ENCODE measurements at regions not wholly inside any gene's neighbourhood (a gene's known extent, or its start where the extent isn't known, plus 50 kb on each side); places are given as distances from the start of the nearest gene placed in this dataset.

- H3K4me3 ChIP-seq = peak overlapping the region in 1 of 4 donors; percentile 8
Measured at GRCh38 chr6:93784794-93785693, 365.7 kb upstream of the EPHA7 start.

DNA sequence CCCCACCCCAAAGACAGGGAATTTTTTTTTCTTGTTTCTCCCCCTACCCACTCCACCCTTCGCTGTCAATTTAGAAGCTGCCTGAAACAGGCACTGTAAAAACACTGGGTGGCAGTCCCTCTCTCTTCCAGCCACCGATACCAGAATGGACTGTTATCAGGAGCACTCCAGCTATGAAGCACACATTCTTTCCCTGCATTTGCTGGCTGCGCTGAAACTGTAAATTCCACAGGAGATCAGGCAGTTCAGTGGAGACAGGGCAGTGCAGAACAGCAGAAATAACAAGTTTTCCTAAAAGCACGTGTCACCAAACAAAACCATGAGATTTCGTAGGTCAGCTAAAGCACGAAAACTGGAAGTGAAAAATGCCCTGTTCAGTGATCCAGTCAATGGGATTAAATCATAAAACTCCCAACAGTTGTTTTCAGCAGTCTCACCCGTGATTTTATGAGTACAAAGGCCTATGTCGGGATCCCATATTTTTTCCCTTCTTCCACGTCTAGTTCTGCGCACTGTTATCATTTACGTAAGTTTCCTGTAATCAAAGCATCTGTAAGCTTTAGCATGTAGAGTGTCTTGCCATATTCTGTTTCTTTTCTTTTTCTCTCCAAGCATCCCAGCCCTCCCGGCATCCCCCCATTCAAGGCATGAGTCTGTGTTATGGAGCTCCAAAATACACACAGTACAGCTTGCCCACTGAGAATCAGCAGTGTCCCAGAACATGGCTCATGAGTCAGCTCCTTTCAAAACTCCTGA lies 359.9 kb upstream of the EPHA7 start:
- no peak for DNase-seq
- H3K27me3 ChIP-seq = no peaks in the 10 kb centered on the region
- no peaks in the 10 kb centered on the region for H3K9me3 ChIP-seq
- H3K27ac ChIP-seq = no peak overlapping the region
- no peaks in the 10 kb centered on the region for H3K36me3 ChIP-seq
- no peaks in the 10 kb centered on the region for H3K4me1 ChIP-seq
- no peak overlapping the region for H3K4me3 ChIP-seq
- TF ChIP-seq, protein P1, sequence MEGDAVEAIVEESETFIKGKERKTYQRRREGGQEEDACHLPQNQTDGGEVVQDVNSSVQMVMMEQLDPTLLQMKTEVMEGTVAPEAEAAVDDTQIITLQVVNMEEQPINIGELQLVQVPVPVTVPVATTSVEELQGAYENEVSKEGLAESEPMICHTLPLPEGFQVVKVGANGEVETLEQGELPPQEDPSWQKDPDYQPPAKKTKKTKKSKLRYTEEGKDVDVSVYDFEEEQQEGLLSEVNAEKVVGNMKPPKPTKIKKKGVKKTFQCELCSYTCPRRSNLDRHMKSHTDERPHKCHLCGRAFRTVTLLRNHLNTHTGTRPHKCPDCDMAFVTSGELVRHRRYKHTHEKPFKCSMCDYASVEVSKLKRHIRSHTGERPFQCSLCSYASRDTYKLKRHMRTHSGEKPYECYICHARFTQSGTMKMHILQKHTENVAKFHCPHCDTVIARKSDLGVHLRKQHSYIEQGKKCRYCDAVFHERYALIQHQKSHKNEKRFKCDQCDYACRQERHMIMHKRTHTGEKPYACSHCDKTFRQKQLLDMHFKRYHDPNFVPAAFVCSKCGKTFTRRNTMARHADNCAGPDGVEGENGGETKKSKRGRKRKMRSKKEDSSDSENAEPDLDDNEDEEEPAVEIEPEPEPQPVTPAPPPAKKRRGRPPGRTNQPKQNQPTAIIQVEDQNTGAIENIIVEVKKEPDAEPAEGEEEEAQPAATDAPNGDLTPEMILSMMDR (IDR thresholded peaks at IDR 0.05) = no peak
- no peak for TF ChIP-seq POLR2A (IDR thresholded peaks at IDR 0.05)

More at GRCh38 chr6:93784794-93785693, 365.7 kb upstream of the EPHA7 start:
- no peak for DNase-seq
- H3K27me3 ChIP-seq = no peaks in the 10 kb centered on the region
- H3K4me1 ChIP-seq = no peaks in the 10 kb centered on the region
- H3K36me3 ChIP-seq = no peaks in the 10 kb centered on the region
- no peak overlapping the region for H3K27ac ChIP-seq
- no peaks in the 10 kb centered on the region for H3K9me3 ChIP-seq
- no peak for TF ChIP-seq POLR2A (IDR thresholded peaks at IDR 0.05)
- TF ChIP-seq, protein P1 (IDR thresholded peaks at IDR 0.05) = no peak

DNA sequence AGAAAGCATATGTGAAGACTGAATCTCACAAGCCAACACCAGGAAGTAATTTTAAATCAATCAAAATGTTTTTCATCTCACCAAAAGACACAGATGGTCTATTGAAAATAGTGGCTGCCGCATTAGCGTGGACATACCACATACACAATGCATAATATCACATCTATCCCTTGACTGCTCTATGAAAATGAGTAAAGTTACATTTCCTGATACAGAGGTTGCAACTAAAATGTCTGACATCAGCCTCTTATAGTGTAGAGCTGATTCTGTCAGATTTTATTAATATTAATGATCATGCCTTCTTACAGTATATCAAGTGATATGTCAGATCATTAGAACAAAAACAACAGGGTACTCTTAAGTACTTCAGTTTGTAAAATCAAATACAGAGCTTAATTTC lies 339.8 kb upstream of the EPHA7 start:
- Histone ChIP-seq H3K9me3 (no peaks in the 10 kb centered on the region), H3K4me3 (no peak overlapping the region), H3K4me1 (no peaks in the 10 kb centered on the region), H3K36me3 (no peaks in the 10 kb centered on the region), H3K27me3 (no peaks in the 10 kb centered on the region), H3K27ac (no peak overlapping the region)
- DNase-seq = no peak
- TF ChIP-seq, protein P1 (IDR thresholded peaks at IDR 0.05) = no peak
- no peak for TF ChIP-seq POLR2A (IDR thresholded peaks at IDR 0.05)

DNA sequence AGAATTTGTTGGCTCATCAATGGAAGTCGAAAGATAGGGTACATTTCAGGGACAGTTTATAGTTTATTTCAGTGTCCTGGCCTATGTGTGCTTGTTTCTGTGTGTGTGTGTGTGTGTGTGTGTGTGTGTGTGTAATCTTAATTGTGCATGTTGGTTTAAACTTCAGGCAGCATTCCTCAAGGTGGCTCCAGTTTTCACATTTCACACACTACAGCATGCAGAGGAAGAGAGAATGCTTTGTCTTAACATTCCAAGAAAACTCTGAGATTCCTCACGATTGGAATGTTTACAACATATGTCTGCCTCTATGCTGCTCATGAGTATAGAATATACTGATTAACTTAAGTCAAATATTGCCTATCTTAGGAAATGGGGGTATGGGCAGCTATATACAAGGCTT lies 332.6 kb upstream of the EPHA7 start:
- DNase-seq = no peak
- Histone ChIP-seq H3K4me1 (no peaks in the 10 kb centered on the region), H3K27me3 (no peaks in the 10 kb centered on the region), H3K4me3 (no peak overlapping the region), H3K27ac (no peak overlapping the region), H3K9me3 (no peaks in the 10 kb centered on the region), H3K36me3 (no peaks in the 10 kb centered on the region)
- no peak for TF ChIP-seq POLR2A (IDR thresholded peaks at IDR 0.05)
- TF ChIP-seq, protein P1 (IDR thresholded peaks at IDR 0.05) = no peak

DNA sequence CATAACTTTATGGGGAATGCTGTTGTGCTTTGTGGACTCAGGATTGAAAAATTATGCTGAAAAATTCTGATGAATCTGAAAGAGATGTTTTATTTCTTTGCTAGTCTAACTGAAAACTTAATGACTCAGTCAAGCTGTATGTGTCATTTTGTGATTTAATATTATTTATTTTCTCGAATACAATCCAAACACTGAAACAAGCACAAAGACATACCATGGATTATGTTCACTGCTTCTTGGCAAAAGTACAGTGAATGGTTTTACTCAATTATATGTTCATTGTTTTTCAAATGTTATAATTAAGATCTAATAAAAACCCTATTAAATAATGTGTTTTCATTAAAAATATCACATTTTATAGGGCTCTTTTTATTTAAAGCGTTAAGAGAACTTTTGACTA lies 330.6 kb upstream of the EPHA7 start:
- H3K27ac ChIP-seq = no peak overlapping the region
- H3K36me3 ChIP-seq = no peaks in the 10 kb centered on the region
- no peak overlapping the region for H3K4me3 ChIP-seq
- no peaks in the 10 kb centered on the region for H3K9me3 ChIP-seq
- no peaks in the 10 kb centered on the region for H3K27me3 ChIP-seq
- no peaks in the 10 kb centered on the region for H3K4me1 ChIP-seq
- DNase-seq = no peak
- TF ChIP-seq, protein P1 (IDR thresholded peaks at IDR 0.05) = no peak
- TF ChIP-seq POLR2A (IDR thresholded peaks at IDR 0.05) = no peak
